Ovary (tissue), 3 donors: ENCODE measurements at regions not wholly inside any gene's neighbourhood (a gene's known extent, or its start where the extent isn't known, plus 50 kb on each side); places are given as distances from the start of the nearest gene placed in this dataset.

Experiments
- CTCF ChIP-seq, 3 donors: fragments of 450-650 bp in 2 of 3; fragments of 200-600 bp in 1 of 3; IDR thresholded peaks; one replicate each; pipeline versions ENCODE4 v1.5.1 to v1.8.0; 2016 to 2022; ENCODE audit warnings: antibody characterized with exemption in 3 of 3, mild to moderate bottlenecking in 1 of 3
- EP300 ChIP-seq: sonication (generic); formaldehyde crosslinking; IDR thresholded peaks from one replicate; pipeline ENCODE4 v1.6.1; 2017; ENCODE audit warnings: antibody characterized with exemption
- POLR2A ChIP-seq: fragments of 450-650 bp; IDR thresholded peaks from one replicate; pipeline ENCODE4 v1.6.1; 2017; ENCODE audit warnings: antibody characterized with exemption, mild to moderate bottlenecking, moderate library complexity
- donor health status: DM: no; HTN: no; CAD: no.

DNA sequence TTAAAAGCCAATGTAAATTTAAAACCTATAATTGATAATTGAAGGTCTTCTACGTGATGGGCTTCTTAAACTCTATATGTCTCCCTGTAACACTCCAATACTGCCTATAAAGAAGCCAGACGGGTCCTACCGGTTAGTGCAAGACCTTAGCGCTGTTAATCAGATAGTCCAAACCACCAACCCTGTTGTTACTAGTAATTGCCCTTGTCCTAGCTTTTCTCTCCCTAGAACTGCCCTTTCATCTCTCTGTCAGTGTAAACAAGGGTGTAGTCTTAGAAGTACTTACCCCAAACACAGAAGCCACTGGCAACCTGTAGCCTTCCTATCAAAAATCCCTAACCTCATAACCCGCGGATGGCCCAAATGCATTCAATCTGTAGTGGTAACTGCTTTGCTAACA, 243.0 kb upstream of the DIO3 start:
- no peak for TF ChIP-seq CTCF (IDR thresholded peaks at IDR 0.05)
- no peak for TF ChIP-seq POLR2A
- no peak for TF ChIP-seq EP300
